GM21528 (cell line): ENCODE measurements at regions not wholly inside any gene's neighbourhood (a gene's known extent, or its start where the extent isn't known, plus 50 kb on each side); places are given as distances from the start of the nearest gene placed in this dataset.
"Not testable (repeated sequence)": the region's sequence is repeated elsewhere in the genome, so short reads cannot be mapped to it uniquely, and the experiment has no call there.

Experiments used
- ATAC-seq: cut with Tn5 transposase; IDR thresholded peaks from one replicate; pipeline ENCODE4 v1.9.1; 2021; ENCODE audit warnings: mild to moderate bottlenecking, moderate library complexity; ENCODE audit not compliant: unreplicated experiment, low FRiP score

- no peak for ATAC-seq
These were observed 117.3 kb downstream of the NKX6-1 start for GRCh38 chr4:84381759-84382158.

- ATAC-seq: no peak
These were observed 119.0 kb downstream of the NKX6-1 start for GRCh38 chr4:84379917-84380641.

- no peak for ATAC-seq
These were observed 120.1 kb downstream of the NKX6-1 start for GRCh38 chr4:84378983-84379382.

GRCh38 chr4:84378356-84378755 is 120.7 kb downstream of the NKX6-1 start:
- ATAC-seq: no peak

- ATAC-seq: no peak
These were observed 132.2 kb downstream of the NKX6-1 start for GRCh38 chr4:84366907-84367306.

- no peak for ATAC-seq
These were observed 132.9 kb downstream of the NKX6-1 start for GRCh38 chr4:84366161-84366560.

GRCh38 chr4:84362896-84363655 is 136.0 kb downstream of the NKX6-1 start:
- no peak for ATAC-seq

GRCh38 chr4:84342161-84342560 is 156.9 kb downstream of the NKX6-1 start:
- ATAC-seq: no peak

GRCh38 chr4:84341559-84341958 is 157.5 kb downstream of the NKX6-1 start:
- no peak for ATAC-seq

GRCh38 chr4:84338367-84338766 is 160.7 kb downstream of the NKX6-1 start:
- no peak for ATAC-seq

- no peak for ATAC-seq
These were observed 162.0 kb downstream of the NKX6-1 start for GRCh38 chr4:84336964-84337705.

GRCh38 chr4:84327526-84327925 is 171.6 kb downstream of the NKX6-1 start:
- no peak for ATAC-seq

GRCh38 chr4:84325625-84326024 is 173.5 kb downstream of the NKX6-1 start:
- ATAC-seq: no peak

- no peak for ATAC-seq
These were observed 174.5 kb downstream of the NKX6-1 start for GRCh38 chr4:84324303-84325245.

- ATAC-seq: no peak
These were observed 180.0 kb downstream of the NKX6-1 start for GRCh38 chr4:84319124-84319523.

- no peak for ATAC-seq
These were observed 181.6 kb downstream of the NKX6-1 start for GRCh38 chr4:84317513-84317912.

- ATAC-seq: no peak
These were observed 186.6 kb downstream of the NKX6-1 start for GRCh38 chr4:84312426-84313012.

- ATAC-seq: no peak
These were observed 189.9 kb downstream of the NKX6-1 start for GRCh38 chr4:84309191-84309590.

- ATAC-seq: not testable (repeated sequence)
These were observed 200.3 kb downstream of the NKX6-1 start for GRCh38 chr4:84298719-84299254.
